BJ (cell line): ENCODE measurements at regions not wholly inside any gene's neighbourhood (a gene's known extent, or its start where the extent isn't known, plus 50 kb on each side); places are given as distances from the start of the nearest gene placed in this dataset.

Experiments
- CTCF ChIA-PET: fragments of 350-600 bp; formaldehyde crosslinking; extraction: SDS; loops from one replicate; lab custom pipeline; 2021; ENCODE audit warnings: antibody characterized with exemption, inconsistent platforms; lab: Yijun Ruan, JAX
- POLR2A ChIA-PET: fragments of 300-600 bp; sonication (Branson Sonifier 250); formaldehyde crosslinking; extraction: SDS; loops from one replicate; lab custom pipeline; 2021; ENCODE audit warnings: antibody characterized with exemption; lab: Charles Lee
- DNase-seq: peaks from one replicate; pipeline ENCODE4 v3.0.0-alpha.2; 2011; ENCODE audit warnings: low read depth
- H3K27me3 ChIP-seq: 2 replicates; pipeline ENCODE4 v1.6.0; 2011; ENCODE audit warnings: low read length; ENCODE audit not compliant: control insufficient read depth, insufficient read depth
- H3K36me3 ChIP-seq: 2 replicates; pipeline ENCODE4 v1.5.1; 2011; ENCODE audit warnings: low read length; ENCODE audit not compliant: control insufficient read depth, insufficient read depth
- H3K4me3 ChIP-seq: 2 replicates; pipeline ENCODE4 v1.5.1; 2011; ENCODE audit warnings: low read depth, mild to moderate bottlenecking, control low read depth, low read length
- CTCF ChIP-seq: IDR thresholded peaks from 2 replicates; pipeline ENCODE4 v1.5.1; 2011; ENCODE audit warnings: low read depth, mild to moderate bottlenecking, control low read depth, inconsistent platforms, low read length, moderate library complexity; ENCODE audit not compliant: insufficient read depth

GRCh38 chr2:72041638-72042111 is 106.0 kb downstream of the CYP26B1 start:
- no peak overlapping the region for H3K4me3 ChIP-seq
- DNase-seq, result no peak
- peaks cover 6% of the 10 kb centered on the region; the same call in 1 of the 2 replicates for H3K27me3 ChIP-seq
- CTCF ChIA-PET, result no interaction called here
- TF ChIP-seq CTCF, result no peak
- POLR2A ChIA-PET, result no interaction called here
- no peaks in the 10 kb centered on the region for H3K36me3 ChIP-seq

- ChIA-PET CTCF (no interaction called here), POLR2A (no interaction called here)
- DNase-seq, result no peak
- TF ChIP-seq CTCF, result no peak
- H3K4me3 ChIP-seq, result no peak overlapping the region
- no peaks in the 10 kb centered on the region for H3K36me3 ChIP-seq
- peaks cover 6% of the 10 kb centered on the region; the same call in 1 of the 2 replicates for H3K27me3 ChIP-seq
Measured at GRCh38 chr2:72040629-72041571, 106.8 kb downstream of the CYP26B1 start.

GRCh38 chr2:72038524-72038923 is 109.1 kb downstream of the CYP26B1 start:
- TF ChIP-seq CTCF, result no peak
- DNase-seq, result no peak
- H3K27me3 ChIP-seq, result peaks cover 6% of the 10 kb centered on the region; the same call in 1 of the 2 replicates
- no peaks in the 10 kb centered on the region for H3K36me3 ChIP-seq
- ChIA-PET POLR2A (no interaction called here), CTCF (interaction anchor here (0.6 to 1.2 kb wide), 3 partner anchors 14 to 508 kb away, joined by 3 to 5 read pairs (median 3); no protein-coding TSS in a partner anchor)
- no peak overlapping the region for H3K4me3 ChIP-seq

- no peak for TF ChIP-seq CTCF
- Histone ChIP-seq H3K4me3 (no peak overlapping the region), H3K27me3 (peaks cover 5% of the 10 kb centered on the region), H3K36me3 (no peaks in the 10 kb centered on the region)
- ChIA-PET POLR2A (no interaction called here), CTCF (interaction anchor here (1.4 to 1.8 kb wide), 2 partner anchors 10 to 42 kb away, joined by 3 to 4 read pairs; no protein-coding TSS in a partner anchor)
- DNase-seq, result no peak
Measured at GRCh38 chr2:72037261-72037666, 110.4 kb downstream of the CYP26B1 start.

- Histone ChIP-seq H3K4me3 (no peak overlapping the region), H3K27me3 (peaks cover 6% of the 10 kb centered on the region), H3K36me3 (no peaks in the 10 kb centered on the region)
- CTCF ChIA-PET, result interaction anchor here (1.4 to 1.8 kb wide), 2 partner anchors 11 to 41 kb away, joined by 3 to 4 read pairs; no protein-coding TSS in a partner anchor
- TF ChIP-seq CTCF, result no peak
- DNase-seq, result no peak
- POLR2A ChIA-PET, result no interaction called here
Measured at GRCh38 chr2:72036595-72036994, 111.1 kb downstream of the CYP26B1 start.
